ENCODE measurements at regions not wholly inside any gene's neighbourhood (a gene's known extent, or its start where the extent isn't known, plus 50 kb on each side); places are given as distances from the start of the nearest gene placed in this dataset.
"Not testable (repeated sequence)": the region's sequence is repeated elsewhere in the genome, so short reads cannot be mapped to it uniquely, and the experiment has no call there.

DNA sequence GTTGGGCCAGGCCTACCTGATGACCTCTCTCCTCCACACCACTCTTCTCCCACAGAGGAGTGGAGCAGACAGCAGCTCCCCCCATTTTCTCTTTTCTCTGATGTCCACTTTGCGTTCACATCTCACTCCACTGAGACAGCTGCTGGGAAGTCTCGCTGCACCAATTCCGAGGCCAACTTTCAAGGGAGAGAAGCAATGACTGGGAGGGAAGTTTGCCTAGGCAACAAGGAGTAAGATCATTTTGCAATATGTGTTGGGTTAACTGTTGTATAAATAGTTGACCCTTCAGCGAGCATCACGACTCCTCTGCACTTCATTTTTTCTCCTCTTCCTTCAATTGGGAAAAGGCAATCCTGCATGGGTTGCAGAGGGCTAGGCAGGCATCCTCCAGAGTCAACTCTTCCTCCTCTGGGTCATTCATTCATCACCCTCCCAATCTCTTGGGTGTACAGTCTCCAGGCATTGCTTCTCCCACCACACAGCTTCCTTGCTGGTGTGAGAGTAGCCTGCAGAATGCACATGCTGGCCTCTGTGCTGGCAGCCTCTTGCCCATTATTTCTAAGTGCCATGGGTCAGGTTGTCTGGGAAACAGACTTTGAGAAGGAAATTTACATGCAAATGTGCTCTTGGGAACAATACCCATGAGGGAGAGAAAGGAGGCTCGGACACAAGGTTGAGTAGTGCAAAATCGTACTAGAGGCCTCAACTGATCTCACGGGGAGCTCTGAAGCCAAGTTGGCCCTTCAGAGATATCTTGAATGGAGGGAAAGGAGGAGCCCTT, 75.8 kb upstream of the BCAR3 start:
- WGBS: 92% methylated on average over 8 of the region's 8 CpGs
- intact Hi-C loops (cut with DNase I): no loop called here
- ATAC-seq: no peak

DNA sequence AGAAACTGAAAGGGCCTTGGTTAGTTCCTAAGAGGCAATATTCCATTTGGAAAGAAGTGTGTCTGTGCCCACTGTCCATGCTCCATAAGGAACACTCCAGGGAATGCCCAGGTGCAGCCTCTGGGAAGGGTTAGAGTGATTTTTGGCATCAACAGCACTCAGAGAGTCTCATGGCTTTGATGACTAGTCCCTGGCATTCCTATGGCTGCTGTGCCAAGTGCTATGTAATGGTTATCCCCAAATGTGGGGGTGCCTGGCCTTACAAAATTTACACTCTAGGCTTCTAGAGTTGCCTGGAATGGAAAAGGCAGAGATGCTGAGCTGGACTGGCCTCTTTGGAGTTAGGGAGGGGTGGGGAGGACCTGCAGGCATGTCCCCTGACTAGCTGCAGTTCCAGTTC, 75.0 kb upstream of the BCAR3 start:
- H3K4me3 ChIP-seq (ENCODE audit: low read length): no peak overlapping the region
- intact Hi-C loops (cut with DNase I): no loop called here
- DNase-seq (no peak), ATAC-seq (no peak)
- peaks cover 7% of the 10 kb centered on the region for H3K4me1 ChIP-seq (ENCODE audit: control insufficient read depth, insufficient read depth, low read length)
- H3K27ac ChIP-seq (ENCODE audit: low read length): no peak overlapping the region
- no peaks in the 10 kb centered on the region for H3K9me3 ChIP-seq (ENCODE audit: control insufficient read depth, low read length)
- no peaks in the 10 kb centered on the region for H3K27me3 ChIP-seq (ENCODE audit: control insufficient read depth, insufficient read depth)

More for the DNA sequence above, 75.8 kb upstream of the BCAR3 start:
- H3K9me3 ChIP-seq (ENCODE audit: control insufficient read depth, low read length): no peaks in the 10 kb centered on the region
- peaks cover 7% of the 10 kb centered on the region for H3K4me1 ChIP-seq (ENCODE audit: control insufficient read depth, insufficient read depth, low read length)
- H3K4me3 ChIP-seq (ENCODE audit: low read length): no peak overlapping the region
- no peaks in the 10 kb centered on the region for H3K27me3 ChIP-seq (ENCODE audit: control insufficient read depth, insufficient read depth)
- H3K27ac ChIP-seq (ENCODE audit: low read length): no peak overlapping the region
- DNase-seq: no peak

DNA sequence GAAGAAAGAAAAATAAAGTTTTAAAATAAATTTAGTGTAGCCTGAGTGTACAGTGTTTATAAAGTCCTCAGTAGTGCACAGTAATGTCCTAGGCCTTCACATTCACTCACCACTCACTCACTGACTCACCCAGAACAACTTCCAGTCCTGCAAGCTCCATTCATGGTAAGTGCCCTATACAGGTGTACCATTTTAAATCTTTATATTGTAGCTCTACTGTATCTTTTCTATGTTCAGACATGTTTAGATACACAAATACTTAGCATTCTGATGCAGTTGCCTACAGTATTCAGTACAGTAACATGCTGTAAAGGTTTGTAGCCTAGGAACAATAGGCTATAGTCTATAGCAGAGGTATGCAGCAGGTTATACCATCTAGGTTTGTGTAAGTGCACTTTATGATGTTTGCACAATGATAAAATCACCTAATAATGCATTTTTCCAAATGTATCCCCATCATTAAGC, 73.6 kb upstream of the BCAR3 start:
- H3K27me3 ChIP-seq (ENCODE audit: control insufficient read depth, insufficient read depth); H3K4me3 ChIP-seq (ENCODE audit: low read length); H3K4me1 ChIP-seq (ENCODE audit: control insufficient read depth, insufficient read depth, low read length); H3K27ac ChIP-seq (ENCODE audit: low read length); ATAC-seq; H3K9me3 ChIP-seq (ENCODE audit: control insufficient read depth, low read length); DNase-seq; intact Hi-C loops (cut with DNase I): not testable (repeated sequence)

DNA sequence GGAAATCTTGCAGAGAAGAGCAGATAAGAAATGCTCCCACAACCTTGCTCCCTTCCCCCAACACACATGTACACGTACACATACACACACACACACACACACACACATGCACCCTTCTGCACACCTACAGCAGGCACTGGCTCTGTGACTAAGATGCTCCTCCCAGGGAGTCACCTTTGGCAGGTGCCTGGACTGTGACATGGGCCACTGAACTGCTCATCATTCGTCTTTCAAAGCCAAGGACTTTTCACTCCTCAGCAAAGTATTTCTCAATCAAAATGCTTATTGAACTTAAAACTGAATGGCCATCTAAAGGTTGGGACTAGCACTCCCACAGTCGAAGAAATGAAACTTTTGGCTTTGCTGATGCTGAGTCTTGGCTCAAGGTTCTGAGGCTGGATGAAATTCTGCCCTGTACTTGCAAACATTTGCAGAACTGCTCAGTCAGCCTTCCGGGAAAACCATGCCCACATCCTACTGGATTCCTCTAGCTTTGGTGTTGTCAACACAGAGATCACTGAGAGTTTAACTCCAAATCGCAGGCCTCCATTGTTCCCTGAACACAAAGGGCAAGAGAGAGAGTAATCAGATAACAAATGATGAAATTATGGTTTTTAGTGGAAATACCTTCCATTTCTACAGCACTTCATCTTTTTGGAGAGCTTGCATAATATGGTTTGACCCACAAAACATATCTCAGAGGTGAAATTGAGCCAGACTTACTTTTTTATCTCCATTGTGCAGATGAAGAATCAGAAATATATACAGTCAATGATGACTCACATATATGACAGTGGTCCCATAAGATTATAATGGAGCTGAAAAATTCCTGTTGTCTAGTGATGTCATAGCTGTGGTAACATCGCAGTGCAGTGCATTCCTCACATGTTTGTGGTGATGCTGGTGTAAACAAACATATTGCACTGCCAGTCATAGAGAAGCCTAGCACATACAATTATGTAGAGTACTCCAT, 72.4 kb upstream of the BCAR3 start:
- intact Hi-C loops (cut with DNase I): no loop called here
- WGBS: 55% methylated on average over 6 of the region's 6 CpGs
- H3K4me1 ChIP-seq (ENCODE audit: control insufficient read depth, insufficient read depth, low read length): peaks cover 7% of the 10 kb centered on the region
- peak; percentile 10 to 50 for ATAC-seq
- no peak overlapping the region for H3K27ac ChIP-seq (ENCODE audit: low read length)
- no peaks in the 10 kb centered on the region for H3K9me3 ChIP-seq (ENCODE audit: control insufficient read depth, low read length)
- no peak overlapping the region for H3K4me3 ChIP-seq (ENCODE audit: low read length)
- peak in 2 of 3 donors; percentile 46 to 60 for DNase-seq
- H3K27me3 ChIP-seq (ENCODE audit: control insufficient read depth, insufficient read depth): no peaks in the 10 kb centered on the region

DNA sequence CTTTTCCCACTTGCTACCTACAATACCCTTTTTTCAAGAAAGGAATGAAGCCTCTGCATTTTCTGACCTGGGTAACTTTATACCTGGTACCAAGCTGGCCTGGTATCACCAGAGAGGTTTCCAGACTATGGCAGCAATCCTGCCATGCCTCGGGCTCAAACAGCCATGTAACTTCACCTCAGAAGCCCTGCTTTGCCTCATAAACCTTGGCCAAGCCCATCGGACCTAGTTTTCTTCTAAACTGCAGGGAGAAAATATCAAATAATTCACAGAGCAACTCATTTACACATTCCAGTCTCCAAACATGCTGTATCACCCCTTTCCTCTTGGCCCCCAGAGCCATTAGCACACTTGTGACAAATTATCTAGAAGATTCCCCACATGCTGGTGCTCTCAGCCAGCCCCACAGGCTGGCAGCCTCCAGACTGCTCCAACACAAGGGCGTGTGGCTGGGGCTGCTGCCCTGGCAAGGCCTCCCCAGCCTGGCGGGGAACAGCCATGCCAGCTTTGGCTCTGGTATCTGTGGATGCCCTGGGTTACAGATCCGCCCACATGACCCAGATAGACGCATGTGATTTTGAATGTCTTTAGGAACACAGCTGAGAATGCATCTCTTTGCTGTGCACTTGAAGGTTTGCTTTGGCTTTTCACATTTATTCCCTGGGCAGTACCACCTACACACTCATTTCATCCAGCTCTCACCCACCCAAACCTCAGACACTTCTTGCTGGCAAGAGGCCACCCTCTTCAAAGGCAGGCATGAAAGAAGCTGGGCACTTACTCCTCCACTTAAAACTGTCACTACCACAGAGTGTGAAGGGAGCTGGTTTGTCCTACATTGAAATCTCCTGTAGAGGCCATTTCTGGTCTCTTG, 70.0 kb upstream of the BCAR3 start:
- Histone ChIP-seq H3K27me3 (ENCODE audit: control insufficient read depth, insufficient read depth) (no peaks in the 10 kb centered on the region), H3K4me3 (ENCODE audit: low read length) (no peak overlapping the region), H3K4me1 (ENCODE audit: control insufficient read depth, insufficient read depth, low read length) (peaks cover 2% of the 10 kb centered on the region), H3K9me3 (ENCODE audit: control insufficient read depth, low read length) (no peaks in the 10 kb centered on the region), H3K27ac (ENCODE audit: low read length) (peak overlapping the region; percentile 25)
- ATAC-seq: peak; percentile 90 to 91
- DNase-seq: peak; percentile 57 to 87 (median 80)
- intact Hi-C loops (cut with DNase I): no loop called here
- WGBS: 68% methylated on average over 6 of the region's 6 CpGs

DNA sequence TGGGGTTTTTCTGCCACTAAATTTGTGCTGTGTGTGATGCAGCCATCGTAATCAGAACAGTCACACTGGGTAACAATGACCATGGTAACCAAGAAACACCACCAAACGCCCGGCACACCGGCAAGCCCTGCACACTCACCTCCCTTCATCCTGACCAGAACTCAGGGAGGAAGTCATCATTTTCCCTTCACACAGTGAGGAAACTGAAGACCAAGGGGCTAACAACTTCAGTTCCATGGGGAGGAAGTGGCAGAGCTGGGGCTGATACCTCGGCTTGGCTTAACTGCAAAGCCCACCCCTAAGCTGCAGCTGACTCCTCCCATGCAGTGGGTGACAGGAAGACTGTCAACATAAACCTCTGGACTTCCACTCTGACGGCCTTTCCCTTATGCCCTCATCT, 69.3 kb upstream of the BCAR3 start:
- Histone ChIP-seq H3K9me3 (ENCODE audit: control insufficient read depth, low read length) (no peaks in the 10 kb centered on the region), H3K27ac (ENCODE audit: low read length) (no peak overlapping the region), H3K27me3 (ENCODE audit: control insufficient read depth, insufficient read depth) (no peaks in the 10 kb centered on the region), H3K4me1 (ENCODE audit: control insufficient read depth, insufficient read depth, low read length) (peaks cover 2% of the 10 kb centered on the region), H3K4me3 (ENCODE audit: low read length) (no peak overlapping the region)
- intact Hi-C loops (cut with DNase I): no loop called here
- no peak for DNase-seq
- ATAC-seq: no peak
- WGBS: 50% methylated on average over 6 of the region's 6 CpGs

DNA sequence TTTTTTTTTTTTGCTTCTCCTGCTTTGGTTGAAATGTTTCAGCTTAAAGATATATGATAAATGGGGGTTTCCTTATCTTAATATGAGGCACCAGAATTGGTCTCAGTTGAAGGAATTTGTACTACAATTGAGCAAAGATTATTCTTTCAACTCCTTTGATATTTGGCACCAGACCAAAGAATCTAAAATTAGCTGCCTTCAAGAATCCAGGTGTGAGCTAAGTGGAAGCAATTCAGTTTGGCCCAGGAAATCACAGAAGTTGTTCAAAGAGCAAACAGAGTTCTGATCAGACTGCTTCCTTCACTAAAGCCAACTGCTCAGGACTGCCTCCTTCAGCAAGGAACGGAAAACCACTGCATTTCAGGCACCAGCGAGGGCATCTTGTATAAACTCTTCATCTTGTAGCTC, 68.3 kb upstream of the BCAR3 start:
- intact Hi-C loops (cut with DNase I): no loop called here
- Histone ChIP-seq H3K27me3 (ENCODE audit: control insufficient read depth, insufficient read depth) (no peaks in the 10 kb centered on the region), H3K27ac (ENCODE audit: low read length) (no peak overlapping the region), H3K9me3 (ENCODE audit: control insufficient read depth, low read length) (no peaks in the 10 kb centered on the region), H3K4me3 (ENCODE audit: low read length) (no peak overlapping the region), H3K4me1 (ENCODE audit: control insufficient read depth, insufficient read depth, low read length) (peaks cover 2% of the 10 kb centered on the region)
- 78% methylated on average over 2 of the region's 2 CpGs for WGBS
- DNase-seq (no peak), ATAC-seq (no peak)

DNA sequence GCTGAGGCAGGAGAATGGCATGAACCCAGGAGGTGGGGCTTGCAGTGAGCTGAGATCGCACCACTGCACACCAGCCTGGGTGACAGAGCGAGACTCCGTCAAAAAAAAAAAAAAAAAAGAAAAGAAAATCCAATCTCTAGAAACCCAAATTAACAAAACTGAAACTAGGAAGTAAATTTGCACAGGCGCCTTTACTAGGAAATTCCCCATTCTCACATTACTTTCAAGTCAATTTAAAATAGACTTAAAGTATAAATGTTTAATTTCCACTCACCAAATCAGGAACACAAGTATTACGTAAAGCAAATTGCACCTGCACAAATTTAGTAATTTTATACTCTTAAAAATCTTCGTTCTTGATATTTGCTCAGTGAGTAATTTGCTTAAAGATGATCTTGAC, 67.8 kb upstream of the BCAR3 start:
- intact Hi-C loops (cut with DNase I): no loop called here
- H3K4me3 ChIP-seq (ENCODE audit: low read length): no peak overlapping the region
- no peak overlapping the region for H3K27ac ChIP-seq (ENCODE audit: low read length)
- 87% methylated on average over 6 of the region's 6 CpGs for WGBS
- peaks cover 2% of the 10 kb centered on the region for H3K4me1 ChIP-seq (ENCODE audit: control insufficient read depth, insufficient read depth, low read length)
- no peak for ATAC-seq
- no peaks in the 10 kb centered on the region for H3K9me3 ChIP-seq (ENCODE audit: control insufficient read depth, low read length)
- no peaks in the 10 kb centered on the region for H3K27me3 ChIP-seq (ENCODE audit: control insufficient read depth, insufficient read depth)
- DNase-seq: no peak

DNA sequence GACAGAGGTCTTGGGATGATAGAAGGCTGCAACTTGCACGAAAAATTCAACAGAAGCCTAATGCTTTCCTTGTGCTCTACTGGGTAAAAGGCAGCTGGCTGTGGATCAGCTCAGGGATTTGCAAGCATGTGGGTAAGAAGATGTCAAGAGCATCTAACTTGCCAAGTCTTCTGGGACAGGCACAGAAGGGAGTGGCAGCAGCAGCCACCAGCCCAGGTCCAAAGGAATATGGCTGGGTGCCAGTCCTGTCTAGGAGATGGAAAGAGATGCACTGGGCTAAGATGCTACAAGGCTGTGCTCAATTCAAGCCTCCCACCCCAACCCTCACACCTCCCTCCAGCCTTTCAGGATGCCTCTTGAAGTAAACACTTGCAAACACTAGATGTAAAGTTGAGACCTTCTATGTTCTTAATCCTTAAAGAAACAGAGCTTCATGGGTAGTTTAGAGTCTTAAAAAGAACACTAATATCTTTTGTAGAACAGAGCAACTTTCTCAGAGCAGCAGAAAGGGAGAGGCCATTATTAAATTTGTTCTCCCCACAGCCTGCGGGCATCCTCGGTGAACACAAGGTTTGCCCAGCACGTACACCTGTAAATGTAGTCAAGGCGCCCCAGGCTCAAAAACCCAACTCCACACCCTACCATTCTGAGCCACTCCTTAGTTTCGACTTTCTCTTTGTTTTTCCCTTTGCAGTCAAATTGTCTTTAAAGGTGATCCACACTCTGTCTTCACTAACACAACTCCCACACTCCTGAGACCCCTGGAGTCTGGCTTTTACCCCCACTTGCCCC, 64.6 kb upstream of the BCAR3 start:
- DNase-seq (no peak), ATAC-seq (no peak)
- H3K9me3 ChIP-seq (ENCODE audit: control insufficient read depth, low read length): no peaks in the 10 kb centered on the region
- intact Hi-C loops (cut with DNase I): no loop called here
- H3K4me3 ChIP-seq (ENCODE audit: low read length): no peak overlapping the region
- 86% methylated on average over 6 of the region's 6 CpGs for WGBS
- no peaks in the 10 kb centered on the region for H3K27me3 ChIP-seq (ENCODE audit: control insufficient read depth, insufficient read depth)
- no peak overlapping the region for H3K27ac ChIP-seq (ENCODE audit: low read length)
- H3K4me1 ChIP-seq (ENCODE audit: control insufficient read depth, insufficient read depth, low read length): no peaks in the 10 kb centered on the region

DNA sequence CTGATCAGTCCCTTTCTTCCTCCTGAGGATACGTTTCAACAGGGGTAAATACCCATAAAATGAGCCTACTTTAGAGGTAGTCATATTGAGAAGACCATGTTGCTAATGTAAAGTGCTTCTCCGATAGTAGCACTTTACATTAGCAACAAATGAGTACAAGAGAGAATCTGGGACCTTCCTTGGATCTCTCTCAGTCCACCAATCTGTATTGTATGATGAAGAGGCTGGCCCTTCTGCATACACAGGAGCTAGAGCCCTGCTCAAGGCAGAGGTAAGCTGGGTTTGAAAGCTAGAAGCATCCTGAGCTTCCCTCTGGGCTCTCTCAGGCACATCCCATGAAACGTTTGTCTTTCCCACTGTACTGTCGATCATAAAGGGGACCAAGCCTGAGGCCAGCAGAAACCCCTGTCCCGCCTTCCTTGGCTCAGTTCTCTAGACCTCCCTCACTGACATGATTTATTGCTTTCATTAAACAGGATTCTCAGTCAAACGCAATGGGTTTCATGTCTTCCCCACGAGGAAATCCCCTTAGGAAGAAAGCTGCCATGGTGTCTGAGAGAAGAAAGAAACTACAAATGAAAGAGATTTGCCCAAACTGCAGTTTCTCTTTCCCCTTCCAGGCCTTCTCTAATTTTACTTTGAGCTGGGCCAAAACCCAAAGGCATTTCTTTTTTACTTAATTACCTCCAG, 62.8 kb upstream of the BCAR3 start:
- Histone ChIP-seq H3K27me3 (ENCODE audit: control insufficient read depth, insufficient read depth) (no peaks in the 10 kb centered on the region), H3K9me3 (ENCODE audit: control insufficient read depth, low read length) (no peaks in the 10 kb centered on the region), H3K4me1 (ENCODE audit: control insufficient read depth, insufficient read depth, low read length) (peaks cover 6% of the 10 kb centered on the region), H3K27ac (ENCODE audit: low read length) (no peak overlapping the region), H3K4me3 (ENCODE audit: low read length) (no peak overlapping the region)
- 65% methylated on average over 7 of the region's 7 CpGs for WGBS
- intact Hi-C loops (cut with DNase I): no loop called here
- DNase-seq (no peak), ATAC-seq (no peak)

All from right cardiac atrium (tissue), 5 donors.